Uterus (tissue), 3 donors: ENCODE measurements at regions not wholly inside any gene's neighbourhood (a gene's known extent, or its start where the extent isn't known, plus 50 kb on each side); places are given as distances from the start of the nearest gene placed in this dataset.

Source experiments
- DNase-seq, 2 donors: peaks; one replicate each; pipeline ENCODE4 v3.0.0-alpha.2; 2019 to 2020
- H3K27ac ChIP-seq, 2 donors: fragments of 200-600 bp; sonication (generic); 1 replicate in 1 of 2; 2 replicates in 1 of 2; pipeline ENCODE4 v1.5.1; 2016 to 2018
- H3K27me3 ChIP-seq, 2 donors: fragments of 200-600 bp; sonication (generic); one replicate each; pipeline ENCODE4 v1.5.1; 2018 to 2019; ENCODE audit warnings: control low read depth in 1 of 2
- H3K36me3 ChIP-seq, 2 donors: fragments of 200-600 bp; sonication (generic); one replicate each; pipeline ENCODE4 v1.5.1; 2019; ENCODE audit warnings: control low read depth in 1 of 2
- H3K4me1 ChIP-seq, 2 donors: fragments of 200-600 bp; sonication (generic); one replicate each; pipeline ENCODE4 v1.5.1; 2018 to 2019; ENCODE audit warnings: control low read depth in 1 of 2
- H3K4me3 ChIP-seq, 2 donors: fragments of 200-600 bp; sonication (generic); 1 replicate in 1 of 2; 2 replicates in 1 of 2; pipeline ENCODE4 v1.5.1; 2018 to 2019; ENCODE audit warnings: mild to moderate bottlenecking in 1 of 2
- H3K9me3 ChIP-seq, 2 donors: fragments of 200-600 bp; sonication (generic); one replicate each; pipeline ENCODE4 v1.5.1; 2019; ENCODE audit warnings: control low read depth in 1 of 2
- POLR2A ChIP-seq, 2 donors: fragments of 450-650 bp; IDR thresholded peaks; one replicate each; pipeline ENCODE4 v1.6.1; 2016; ENCODE audit warnings: antibody characterized with exemption in 2 of 2, mild to moderate bottlenecking in 1 of 2, moderate library complexity in 1 of 2
- intact Hi-C: fragments of 100-400 bp; cut with DNase I; formaldehyde crosslinking; loops from one replicate; pipeline ENCODE4 v1.15.1; 2023; ENCODE audit warnings: low total_unique reads
- TF ChIP-seq, protein P1 (sequence below), 4 experiments: fragments of 200-600 bp in 2 of 4; fragments of 450-650 bp in 2 of 4; sonication (generic) in 2 of 4; IDR thresholded peaks; one replicate each; pipeline ENCODE4 v1.5.1; 2016 to 2019; ENCODE audit warnings: antibody characterized with exemption in 4 of 4, mild to moderate bottlenecking in 2 of 4, moderate library complexity in 1 of 4
- donor health status: DM: yes; HTN: yes; CAD: no.

DNA sequence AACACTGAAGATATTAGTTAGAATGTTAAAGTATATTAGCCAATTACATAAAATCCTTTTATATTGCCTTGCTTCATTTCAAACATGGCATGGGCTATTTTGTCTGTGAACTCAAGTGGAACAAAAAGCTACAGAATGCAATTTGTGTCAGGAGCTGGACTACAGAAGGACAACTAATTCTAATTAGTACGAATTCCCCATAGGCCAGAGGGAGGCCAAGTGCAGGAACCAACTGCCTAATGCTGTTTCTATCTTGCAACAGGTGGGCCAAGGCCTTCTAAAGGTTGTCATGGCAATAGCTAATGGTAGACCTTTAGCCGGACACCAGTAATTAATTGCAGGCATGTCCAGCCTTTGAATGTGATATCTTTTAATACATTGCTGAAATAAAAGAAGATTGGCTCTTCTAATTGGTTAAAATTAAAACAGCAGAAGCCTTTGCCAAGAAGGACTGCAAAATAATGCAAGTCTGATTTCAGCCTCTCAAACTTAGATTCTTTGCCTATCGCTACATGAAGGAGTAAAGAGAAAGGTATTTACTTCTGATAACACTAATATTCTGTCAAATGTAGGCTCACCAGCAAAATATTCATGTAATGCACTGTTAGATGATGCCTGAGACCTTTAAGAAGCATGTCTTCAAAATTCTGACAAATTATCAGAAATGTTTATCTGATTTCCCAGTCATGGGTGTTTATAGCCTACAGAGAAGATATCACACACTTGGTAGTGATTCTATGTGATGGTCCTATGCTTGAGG is 232.1 kb downstream of the LMO4 start:
- DNase-seq = no peak
- intact Hi-C loops = no loop called here
- Histone ChIP-seq H3K4me1 (no peaks in the 10 kb centered on the region), H3K4me3 (no peak overlapping the region), H3K36me3 (no peaks in the 10 kb centered on the region), H3K27ac (no peak overlapping the region), H3K27me3 (no peaks in the 10 kb centered on the region), H3K9me3 (no peaks in the 10 kb centered on the region)
- no peak for TF ChIP-seq POLR2A (IDR thresholded peaks at IDR 0.05)
- TF ChIP-seq, protein P1, sequence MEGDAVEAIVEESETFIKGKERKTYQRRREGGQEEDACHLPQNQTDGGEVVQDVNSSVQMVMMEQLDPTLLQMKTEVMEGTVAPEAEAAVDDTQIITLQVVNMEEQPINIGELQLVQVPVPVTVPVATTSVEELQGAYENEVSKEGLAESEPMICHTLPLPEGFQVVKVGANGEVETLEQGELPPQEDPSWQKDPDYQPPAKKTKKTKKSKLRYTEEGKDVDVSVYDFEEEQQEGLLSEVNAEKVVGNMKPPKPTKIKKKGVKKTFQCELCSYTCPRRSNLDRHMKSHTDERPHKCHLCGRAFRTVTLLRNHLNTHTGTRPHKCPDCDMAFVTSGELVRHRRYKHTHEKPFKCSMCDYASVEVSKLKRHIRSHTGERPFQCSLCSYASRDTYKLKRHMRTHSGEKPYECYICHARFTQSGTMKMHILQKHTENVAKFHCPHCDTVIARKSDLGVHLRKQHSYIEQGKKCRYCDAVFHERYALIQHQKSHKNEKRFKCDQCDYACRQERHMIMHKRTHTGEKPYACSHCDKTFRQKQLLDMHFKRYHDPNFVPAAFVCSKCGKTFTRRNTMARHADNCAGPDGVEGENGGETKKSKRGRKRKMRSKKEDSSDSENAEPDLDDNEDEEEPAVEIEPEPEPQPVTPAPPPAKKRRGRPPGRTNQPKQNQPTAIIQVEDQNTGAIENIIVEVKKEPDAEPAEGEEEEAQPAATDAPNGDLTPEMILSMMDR (IDR thresholded peaks at IDR 0.05) = no peak

DNA sequence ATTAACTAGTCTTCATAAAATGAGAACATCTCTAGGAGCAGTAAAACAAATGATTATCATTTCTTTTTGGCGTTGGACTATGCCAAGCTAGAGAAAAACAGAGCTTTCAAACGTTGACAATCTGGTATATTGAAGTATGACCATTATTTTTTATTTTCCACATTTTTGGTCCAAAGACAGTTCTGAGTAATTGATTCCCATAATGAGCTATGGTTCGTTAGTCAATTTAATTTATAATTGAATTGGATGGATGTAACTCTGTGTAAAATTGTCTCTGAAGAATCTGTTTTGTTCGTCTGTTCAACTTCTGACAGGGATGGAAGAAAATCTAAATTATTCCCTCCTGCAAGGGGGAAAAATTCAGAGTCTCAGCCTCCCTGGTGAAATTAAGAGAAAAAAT is 234.5 kb downstream of the LMO4 start:
- no peak for DNase-seq
- Histone ChIP-seq H3K4me3 (no peak overlapping the region), H3K27me3 (no peaks in the 10 kb centered on the region), H3K36me3 (no peaks in the 10 kb centered on the region), H3K9me3 (no peaks in the 10 kb centered on the region), H3K27ac (no peak overlapping the region), H3K4me1 (no peaks in the 10 kb centered on the region)
- TF ChIP-seq POLR2A (IDR thresholded peaks at IDR 0.05) = no peak
- TF ChIP-seq, protein P1 (IDR thresholded peaks at IDR 0.05) = no peak
- intact Hi-C loops = no loop called here

DNA sequence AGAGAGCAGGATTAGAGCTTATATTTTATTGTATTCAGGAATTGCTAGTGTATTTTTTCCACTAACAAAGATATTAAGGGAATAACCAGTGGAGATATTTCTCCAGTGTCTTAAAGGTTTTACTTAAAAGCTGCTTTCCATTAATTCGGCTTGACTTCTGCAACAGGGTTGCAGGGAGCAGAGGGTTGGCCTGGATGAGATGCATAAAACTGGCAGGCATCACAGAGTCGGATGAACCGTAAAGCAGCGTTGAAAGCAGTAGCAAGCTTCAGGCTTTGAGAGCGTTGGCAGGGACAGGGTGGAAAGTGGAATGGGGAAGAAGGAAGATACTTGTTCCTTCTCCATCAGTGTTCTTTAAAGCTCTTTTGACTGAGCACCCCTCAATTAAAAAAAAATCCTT is 237.2 kb downstream of the LMO4 start:
- no peaks in the 10 kb centered on the region for H3K4me1 ChIP-seq
- no peak overlapping the region for H3K4me3 ChIP-seq
- TF ChIP-seq, protein P1 (IDR thresholded peaks at IDR 0.05) = no peak
- TF ChIP-seq POLR2A (IDR thresholded peaks at IDR 0.05) = no peak
- no peaks in the 10 kb centered on the region for H3K27me3 ChIP-seq
- H3K9me3 ChIP-seq = no peaks in the 10 kb centered on the region
- intact Hi-C loops = no loop called here
- no peak for DNase-seq
- no peak overlapping the region for H3K27ac ChIP-seq
- no peaks in the 10 kb centered on the region for H3K36me3 ChIP-seq

DNA sequence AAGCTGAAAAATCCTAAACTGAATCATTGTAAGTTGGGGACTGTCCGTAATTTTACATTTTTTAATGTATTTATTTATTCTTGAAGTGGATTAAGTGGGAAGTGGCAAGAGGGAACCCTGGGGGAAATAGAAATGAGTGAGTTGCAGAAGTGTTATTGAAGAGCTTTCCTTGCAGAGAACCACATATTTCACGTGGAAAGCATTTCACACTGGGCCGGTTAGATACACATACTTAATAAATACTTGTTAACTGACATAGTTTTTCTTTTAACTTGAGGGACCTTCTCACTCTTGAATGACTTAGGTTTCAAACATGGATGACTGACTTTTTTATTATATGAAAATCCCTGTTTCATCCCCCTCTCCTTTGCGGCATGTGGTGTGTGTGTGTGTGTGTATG is 239.3 kb downstream of the LMO4 start:
- TF ChIP-seq, protein P1 (IDR thresholded peaks at IDR 0.05) = no peak
- no peak for TF ChIP-seq POLR2A (IDR thresholded peaks at IDR 0.05)
- H3K9me3 ChIP-seq = no peaks in the 10 kb centered on the region
- no peak overlapping the region for H3K4me3 ChIP-seq
- no peak for DNase-seq
- H3K27me3 ChIP-seq = no peaks in the 10 kb centered on the region
- H3K4me1 ChIP-seq = no peaks in the 10 kb centered on the region
- H3K36me3 ChIP-seq = no peaks in the 10 kb centered on the region
- no peak overlapping the region for H3K27ac ChIP-seq
- intact Hi-C loops = no loop called here

DNA sequence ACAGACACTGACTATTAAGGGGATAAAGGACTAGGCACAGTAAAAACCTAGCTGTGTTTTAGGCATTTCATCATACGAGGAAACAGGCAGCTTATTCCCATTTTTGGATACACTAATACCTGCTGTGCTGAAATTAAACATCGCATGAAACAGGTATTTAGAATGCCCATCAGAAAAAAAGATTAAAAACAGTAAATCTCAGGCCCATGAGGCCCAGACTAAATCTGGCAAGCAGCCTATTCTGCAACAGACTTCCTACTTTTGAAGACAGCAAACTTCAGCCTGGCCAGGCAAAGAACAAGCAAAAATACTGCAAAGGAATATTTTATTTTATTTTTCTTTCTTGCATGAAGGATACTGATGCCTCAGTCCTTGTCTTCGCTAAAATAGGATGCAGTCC is 240.2 kb downstream of the LMO4 start:
- Histone ChIP-seq H3K27ac (no peak overlapping the region), H3K36me3 (no peaks in the 10 kb centered on the region), H3K4me1 (no peaks in the 10 kb centered on the region), H3K9me3 (no peaks in the 10 kb centered on the region), H3K4me3 (no peak overlapping the region), H3K27me3 (no peaks in the 10 kb centered on the region)
- TF ChIP-seq, protein P1 (IDR thresholded peaks at IDR 0.05) = no peak
- TF ChIP-seq POLR2A (IDR thresholded peaks at IDR 0.05) = no peak
- no peak for DNase-seq
- intact Hi-C loops = no loop called here
